ENCODE measurements at regions not wholly inside any gene's neighbourhood (a gene's known extent, or its start where the extent isn't known, plus 50 kb on each side); places are given as distances from the start of the nearest gene placed in this dataset.

GRCh38 chr9:2292733-2293132, 277.6 kb downstream of the SMARCA2 start:
- H3F3A ChIP-seq (replicated peaks; ENCODE audit: low read depth): no peaks in the 10 kb centered on the region
- H3K4me1 Mint-ChIP-seq: peaks cover 23% of the 10 kb centered on the region
- H3K79me2 ChIP-seq (replicated peaks; ENCODE audit: insufficient read depth): no peaks in the 10 kb centered on the region
- no peak overlapping the region for H2AFZ ChIP-seq
- no peak overlapping the region for H3K4me2 ChIP-seq
- H3K9me3 Mint-ChIP-seq: peaks cover 8% of the 10 kb centered on the region; the same call in 2 of the 3 replicates
- no peaks in the 10 kb centered on the region for H4K20me1 ChIP-seq (replicated peaks; ENCODE audit: insufficient read depth)
- peaks cover 2% of the 10 kb centered on the region for H3K27me3 Mint-ChIP-seq (ENCODE audit: insufficient read depth, low read depth, poor library complexity)
- peaks cover 42% of the 10 kb centered on the region for H3K9me2 ChIP-seq (ENCODE audit: insufficient read depth)
- H3K27me3 ChIP-seq (ENCODE audit: insufficient read depth): no peaks in the 10 kb centered on the region
- H3K4me1 ChIP-seq (ENCODE audit: insufficient read depth): peaks cover 12% of the 10 kb centered on the region
- H3K27ac Mint-ChIP-seq: no peak overlapping the region
- peaks cover 16% of the 10 kb centered on the region for H3K36me3 Mint-ChIP-seq (ENCODE audit: low read depth)
- DNase-seq (ENCODE audit: low spot score): no peak
- TF ChIP-seq EZH2phosphoT487 (IDR thresholded peaks at IDR 0.05; ENCODE audit: unreplicated experiment) (no peak), REST (IDR thresholded peaks at IDR 0.05; ENCODE audit: unreplicated experiment) (no peak), ZNF114 (CRISPR knock-in tag; IDR thresholded peaks at IDR 0.05) (no peak), ZNF462 (CRISPR knock-in tag; IDR thresholded peaks at IDR 0.05) (no peak), ZNF331 (CRISPR knock-in tag; IDR thresholded peaks at IDR 0.05; ENCODE audit: low read depth) (no peak), JUNB (IDR thresholded peaks at IDR 0.05; ENCODE audit: unreplicated experiment) (no peak), ETS1 (IDR thresholded peaks at IDR 0.05) (no peak), EZH2 (IDR thresholded peaks at IDR 0.05; ENCODE audit: low read depth, unreplicated experiment) (no peak), CREB1 (CRISPR knock-in tag; IDR thresholded peaks at IDR 0.05; ENCODE audit: low read depth) (no peak), CTCF (conservative IDR thresholded peaks at IDR 0.05; ENCODE audit: low read depth in 2 of 2) (no peak), POLR2AphosphoS5 (IDR thresholded peaks at IDR 0.05; ENCODE audit: low read depth) (no peak), STAT1 (IDR thresholded peaks at IDR 0.05; ENCODE audit: unreplicated experiment) (no peak), NANOG (IDR thresholded peaks at IDR 0.05; ENCODE audit: borderline replicate concordance) (no peak)
- no peak for ATAC-seq
- no peak overlapping the region for H3K27ac ChIP-seq (ENCODE audit: low read depth)
- H3K36me3 ChIP-seq (ENCODE audit: insufficient read depth): no peaks in the 10 kb centered on the region
- no peak overlapping the region for H3K4me3 Mint-ChIP-seq
- H3K4me3 ChIP-seq: no peak overlapping the region
